Middle frontal gyrus (tissue), 1 donor: ENCODE measurements at regions not wholly inside any gene's neighbourhood (a gene's known extent, or its start where the extent isn't known, plus 50 kb on each side); places are given as distances from the start of the nearest gene placed in this dataset.

Experiments used
- DNase-seq: peaks from one replicate; pipeline ENCODE4 v3.0.0-alpha.2; 2015; ENCODE audit warnings: low spot score; ENCODE audit errors: extremely low spot score

DNA sequence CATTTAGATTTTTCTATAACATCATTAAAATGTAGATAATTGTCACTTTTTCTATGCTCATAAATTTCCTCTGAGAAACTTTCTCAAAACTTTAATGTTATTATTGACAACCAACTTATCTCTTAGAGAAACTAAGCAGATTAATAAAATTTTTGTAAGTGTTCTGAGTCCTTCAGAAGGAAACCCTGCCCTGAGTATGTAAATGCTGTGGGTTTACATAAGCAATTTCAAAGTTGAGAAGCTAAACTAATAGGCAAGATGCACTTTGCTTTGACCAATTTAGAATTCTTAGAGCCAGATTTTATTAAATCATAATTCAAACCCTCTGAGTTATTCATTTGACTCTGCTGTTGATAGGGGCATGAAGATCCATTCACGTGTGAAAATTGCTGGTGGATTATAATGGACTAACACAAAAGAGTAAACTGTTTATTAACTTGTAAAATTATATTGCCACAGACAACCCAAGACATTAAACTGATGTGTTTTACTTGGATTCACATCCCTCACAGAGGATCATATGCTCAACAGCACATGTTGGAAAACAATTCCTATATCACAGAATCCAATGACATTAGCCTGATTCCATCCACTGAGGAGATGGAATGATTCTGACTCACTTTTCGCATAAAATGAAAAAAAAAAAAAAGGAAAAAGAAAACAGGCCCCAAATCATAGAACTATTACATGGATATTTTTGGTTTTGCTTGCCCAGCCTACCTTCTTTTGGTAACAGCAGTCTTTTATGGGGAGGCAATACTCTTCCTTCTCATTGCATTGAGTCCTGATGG is 453.7 kb upstream of the HTR2A start:
- no peak for DNase-seq

DNA sequence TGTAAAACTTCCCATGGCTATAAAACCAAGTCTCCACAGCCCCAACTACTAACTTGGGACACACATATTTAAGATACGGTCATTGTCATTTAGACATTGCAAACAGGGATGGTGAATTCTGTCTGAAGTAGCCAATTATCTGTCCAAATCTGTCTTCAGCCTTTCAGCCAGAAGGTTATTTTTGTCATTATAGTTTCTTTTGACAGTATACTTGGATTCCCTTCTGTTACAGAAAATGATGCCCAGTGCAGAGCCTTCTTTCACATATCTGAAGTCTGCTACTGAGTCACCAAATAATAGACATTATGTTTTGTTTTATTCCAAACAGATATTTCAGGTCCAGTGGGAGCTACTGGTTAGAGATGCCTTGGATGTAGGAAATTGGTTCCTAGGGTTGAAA is 452.4 kb upstream of the HTR2A start:
- no peak for DNase-seq

DNA sequence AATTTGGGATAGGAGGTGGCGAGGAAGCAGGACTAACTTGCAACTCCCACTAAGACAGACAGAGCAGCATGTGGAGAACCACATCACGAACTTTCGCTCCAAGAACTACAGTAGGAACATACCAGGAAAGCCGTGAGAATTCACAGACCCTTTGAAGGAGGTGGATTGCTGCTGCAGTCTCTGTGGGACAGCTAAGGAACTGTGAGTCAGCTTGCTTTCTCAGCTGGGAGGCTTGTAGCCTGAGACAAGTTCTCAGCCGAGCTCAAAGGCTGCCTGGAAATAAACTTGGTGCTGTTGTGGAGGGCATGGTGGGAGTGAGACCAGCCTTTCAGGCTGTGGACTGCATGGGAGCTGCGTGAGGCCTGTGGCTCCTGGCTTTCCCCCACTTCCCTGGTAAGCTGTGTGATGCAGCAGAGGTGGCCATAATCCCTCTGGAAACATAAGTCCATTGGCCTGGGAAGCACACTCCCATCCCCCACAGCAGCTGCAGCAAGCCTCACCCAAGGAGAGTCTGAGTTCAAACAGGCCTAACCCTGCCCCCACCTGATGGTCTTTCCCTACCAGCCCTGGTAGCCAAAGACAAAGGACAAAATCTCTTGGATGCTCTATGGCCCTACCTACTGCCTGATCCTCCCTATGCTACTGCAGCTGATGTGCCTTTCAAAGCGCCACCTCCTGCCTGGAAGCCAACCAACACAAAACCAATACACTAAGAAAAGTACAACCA is 441.1 kb upstream of the HTR2A start:
- no peak for DNase-seq

DNA sequence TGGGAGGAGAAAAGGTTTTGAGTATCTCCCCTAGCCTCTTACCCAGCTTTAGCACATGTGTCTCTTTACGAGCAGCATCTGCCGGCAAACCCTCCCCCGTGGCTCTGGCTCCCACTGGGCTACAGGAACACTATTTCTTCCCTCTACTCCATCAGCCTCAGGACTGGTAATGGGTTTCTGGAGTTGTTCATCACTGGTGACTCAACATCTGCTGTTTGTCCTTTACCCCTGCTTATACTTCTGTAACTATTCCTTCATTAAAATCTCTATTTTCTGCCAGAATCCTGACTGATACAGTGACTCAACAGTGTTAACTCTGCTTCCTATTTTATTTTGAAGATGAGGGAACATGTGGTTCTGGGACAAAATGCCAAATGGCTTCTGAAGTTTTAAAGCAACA is 437.3 kb upstream of the HTR2A start:
- peak; percentile 11 for DNase-seq

DNA sequence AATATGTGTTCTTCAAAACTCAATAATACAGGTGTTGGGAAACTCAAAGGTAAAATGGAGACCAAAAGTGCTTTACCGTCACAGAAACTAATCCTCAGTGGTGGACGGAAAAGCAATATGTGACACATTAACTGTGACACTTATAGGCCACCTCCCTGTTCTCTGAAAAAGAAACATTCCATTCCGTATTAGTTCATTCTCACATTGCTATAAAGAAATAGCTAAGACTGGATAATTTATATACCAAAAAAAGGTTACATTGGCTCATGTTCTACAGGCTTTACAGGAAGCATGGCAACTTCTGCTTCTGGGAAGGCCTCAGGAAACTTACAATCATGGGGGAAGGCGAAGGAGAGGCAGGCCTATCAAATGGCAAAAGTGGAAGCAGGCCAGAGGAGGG is 435.3 kb upstream of the HTR2A start:
- DNase-seq, result no peak

DNA sequence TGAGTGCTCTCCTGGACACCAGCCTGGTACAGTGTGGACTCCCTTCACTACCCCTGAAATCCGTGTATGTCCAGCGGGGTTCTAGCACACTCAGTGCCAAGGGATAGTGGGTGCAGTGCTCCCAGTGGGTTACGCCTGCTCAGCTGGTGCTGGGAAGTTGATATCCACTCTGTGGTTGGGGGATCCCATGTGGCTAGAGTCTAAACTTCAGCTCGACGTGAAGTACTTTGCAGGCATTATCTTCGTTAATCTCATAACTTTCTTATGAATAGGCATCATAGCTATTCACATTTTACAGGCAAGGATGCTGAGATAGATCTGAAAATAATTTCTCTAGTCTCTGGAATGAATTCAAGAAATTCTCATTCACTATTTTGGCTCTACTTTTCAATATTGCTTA is 433.2 kb upstream of the HTR2A start:
- no peak for DNase-seq

DNA sequence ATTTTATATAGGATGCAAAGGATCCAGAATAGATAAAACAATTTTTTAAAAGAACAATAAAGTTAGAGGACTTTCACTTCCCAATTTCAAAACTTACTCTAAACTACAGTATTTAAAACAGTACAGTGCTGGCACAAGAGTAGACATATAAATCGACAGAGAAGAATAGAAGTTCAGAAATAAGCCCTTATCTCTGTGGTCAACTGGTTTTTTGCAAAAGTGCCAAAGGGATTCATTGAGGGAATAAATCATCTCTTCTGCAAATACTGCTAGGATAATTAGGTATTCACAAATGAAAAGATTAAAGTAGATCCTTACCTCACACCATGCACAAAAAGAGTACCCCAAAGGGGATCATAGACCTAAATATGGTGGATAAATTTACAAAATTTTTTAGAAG is 431.0 kb upstream of the HTR2A start:
- no peak for DNase-seq

DNA sequence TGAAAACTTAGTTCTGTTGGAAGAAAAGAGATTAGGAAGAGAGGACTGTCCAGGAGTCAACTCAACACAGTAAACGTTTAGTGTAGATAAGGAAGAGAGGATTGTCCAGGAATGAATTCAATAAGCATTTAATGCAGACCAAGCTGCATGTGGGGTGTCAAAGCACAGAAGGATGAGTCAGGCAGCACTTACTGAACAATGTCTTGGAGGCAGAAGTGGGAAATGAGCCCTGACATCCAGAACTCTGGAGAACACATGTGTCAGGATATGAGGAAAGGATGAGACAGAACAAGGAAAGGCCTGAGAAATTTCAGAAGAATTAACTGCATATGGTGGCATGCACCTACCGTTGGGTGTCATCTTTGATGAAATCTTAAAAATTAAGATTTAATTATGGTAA is 429.2 kb upstream of the HTR2A start:
- DNase-seq, result no peak

DNA sequence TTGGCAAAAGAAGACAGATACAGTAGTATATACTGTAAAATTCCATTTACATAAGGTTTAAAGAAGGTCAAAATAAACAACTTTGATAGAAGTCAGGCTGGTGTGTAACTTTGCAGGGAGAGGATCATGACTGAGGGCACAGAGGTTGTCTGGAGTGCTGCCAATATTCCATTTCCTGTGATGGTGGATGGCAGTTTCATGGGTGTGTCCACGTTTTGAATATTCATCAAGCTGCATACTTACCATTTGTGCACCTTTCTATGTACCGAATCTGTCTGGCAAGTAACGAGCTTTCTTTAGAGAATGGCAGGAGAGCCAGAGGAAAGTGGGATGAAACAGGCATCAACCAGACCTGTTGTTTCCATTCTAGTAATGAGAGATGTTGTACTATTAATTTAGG is 420.5 kb upstream of the HTR2A start:
- DNase-seq, result no peak

DNA sequence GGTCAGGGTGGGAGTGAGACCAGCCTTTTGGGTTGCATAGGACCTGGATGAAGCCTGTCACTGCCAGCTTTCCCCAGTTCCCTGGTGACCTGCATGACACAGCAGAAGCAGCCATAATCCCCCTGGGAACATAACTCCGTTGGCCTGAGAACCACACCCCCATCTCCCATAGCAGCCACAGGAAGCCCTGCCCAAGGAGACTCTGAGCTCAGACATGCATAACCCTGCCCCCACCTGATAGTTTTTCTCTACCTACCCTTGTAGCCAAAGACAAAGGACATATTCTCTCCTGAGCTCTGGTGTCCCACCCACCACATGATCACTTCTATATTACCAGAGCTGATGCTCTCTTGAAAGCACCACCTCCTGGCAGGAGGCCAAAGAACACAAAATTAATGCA is 413.5 kb upstream of the HTR2A start:
- DNase-seq, result no peak

DNA sequence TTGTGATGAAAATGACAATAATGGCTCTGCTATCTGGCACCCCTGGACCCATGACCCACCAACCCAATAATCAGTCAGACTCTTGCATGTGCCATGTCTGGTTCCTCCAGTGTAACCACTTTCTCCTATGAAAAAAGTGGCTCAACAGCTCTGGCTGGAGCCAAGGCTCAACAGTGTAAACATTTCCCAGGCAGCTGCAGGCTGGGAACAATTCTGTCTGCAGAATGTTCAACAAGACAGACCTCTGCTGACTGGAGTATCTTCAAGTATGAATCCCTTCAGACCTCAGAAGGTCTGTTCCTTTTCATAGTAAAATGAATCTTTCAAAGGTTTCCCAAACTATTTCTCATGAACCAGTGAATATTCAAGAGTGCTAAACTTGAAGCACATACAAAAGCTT is 410.1 kb upstream of the HTR2A start:
- DNase-seq, result no peak

DNA sequence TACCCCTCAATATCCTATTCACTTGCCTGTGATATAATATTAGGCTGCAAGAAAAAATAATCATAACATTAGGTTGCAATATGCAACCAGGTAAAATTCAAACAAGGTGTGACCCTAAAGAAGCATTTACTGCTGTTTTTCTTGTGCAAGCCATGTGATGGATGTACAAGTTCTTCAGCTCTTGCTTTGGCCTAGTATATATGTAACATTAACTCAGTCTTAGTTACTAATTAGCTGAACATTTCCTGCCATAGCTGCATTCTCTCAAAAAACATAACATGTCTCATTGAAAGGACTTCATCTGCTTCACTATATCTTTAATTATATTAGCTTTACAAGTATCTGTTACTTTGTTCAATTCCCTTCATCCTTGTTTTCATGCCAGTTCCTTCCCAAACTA is 406.8 kb upstream of the HTR2A start:
- no peak for DNase-seq

DNA sequence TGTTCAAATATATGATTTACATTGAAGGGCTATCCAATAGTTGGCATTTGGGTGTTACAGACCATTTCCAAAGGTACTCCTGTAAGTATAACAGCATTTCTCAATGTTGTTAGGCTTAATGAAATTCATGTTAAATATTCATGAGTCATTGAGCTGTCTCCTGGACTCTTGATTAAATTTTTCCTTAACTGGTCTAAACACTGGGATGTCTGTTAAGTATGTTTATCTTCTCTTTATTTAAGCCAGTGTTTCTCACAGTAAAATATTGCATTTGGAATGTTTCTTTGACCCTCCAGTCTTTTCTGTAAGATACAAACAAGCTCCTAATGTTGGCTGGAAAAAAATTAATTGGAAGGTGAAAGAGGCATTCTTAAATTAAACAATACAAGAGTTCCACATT is 402.5 kb upstream of the HTR2A start:
- no peak for DNase-seq

DNA sequence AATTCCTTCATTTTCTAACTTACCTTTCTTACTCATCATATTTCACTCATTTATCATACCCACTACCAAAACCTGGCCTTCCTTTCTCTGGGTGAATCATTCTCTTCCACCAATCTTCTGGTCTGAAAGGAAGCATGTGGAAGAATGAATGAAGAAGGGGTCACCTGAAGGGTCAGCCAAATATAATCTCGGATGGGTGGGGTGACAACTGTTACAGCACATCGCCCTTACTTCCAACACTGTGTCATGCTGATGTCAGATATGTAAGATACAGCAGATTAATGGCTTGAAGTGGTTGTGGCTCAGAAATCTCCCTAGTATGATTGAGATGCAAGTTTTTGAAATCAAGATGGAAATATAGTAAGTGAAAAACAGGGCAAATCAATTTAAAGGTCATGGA is 401.7 kb upstream of the HTR2A start:
- DNase-seq, result no peak

DNA sequence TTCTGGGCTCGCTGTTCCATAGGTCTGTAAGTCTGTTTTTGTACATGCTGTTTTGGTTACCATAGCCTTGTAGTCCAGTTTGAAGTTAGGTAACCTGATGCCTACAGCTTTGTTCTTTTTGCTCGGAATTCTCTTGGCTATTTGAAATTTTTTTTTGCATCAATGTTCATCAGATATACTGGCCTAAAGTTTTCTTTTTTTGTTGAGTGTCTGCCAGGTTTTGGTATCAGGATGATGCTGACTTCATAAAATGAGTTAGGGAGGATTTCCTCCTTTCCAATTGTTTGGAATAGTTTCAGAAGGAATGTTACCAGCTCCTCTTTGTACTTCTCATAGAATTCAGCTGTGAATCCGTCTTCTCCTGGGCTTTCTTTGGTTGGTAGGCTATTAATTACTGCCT is 397.8 kb upstream of the HTR2A start:
- no peak for DNase-seq

DNA sequence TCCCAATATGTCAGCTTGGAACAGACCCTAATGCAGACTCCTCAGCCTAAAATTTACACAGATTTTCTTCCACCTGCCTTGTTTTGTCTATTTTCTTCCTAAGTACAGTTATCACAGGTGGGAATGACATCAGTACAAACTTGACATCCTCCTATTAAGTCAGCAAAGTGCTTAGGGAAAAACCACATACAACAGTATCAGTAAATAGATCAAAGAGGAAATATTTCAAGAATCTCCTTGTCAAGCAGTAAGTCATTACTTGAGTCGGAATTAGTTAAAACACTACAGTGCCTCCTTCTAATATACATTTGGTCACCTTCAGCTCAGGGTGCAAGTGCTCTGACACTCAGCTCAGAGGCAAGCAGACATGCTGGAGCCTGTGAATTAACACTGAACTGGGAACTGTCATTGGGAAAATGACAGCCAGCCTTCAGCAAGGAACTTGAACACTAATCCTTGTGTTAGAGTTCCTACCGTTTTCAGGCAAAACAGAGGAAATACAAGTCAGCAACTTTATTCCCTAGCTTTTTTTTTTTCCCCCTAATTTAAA is 394.3 kb upstream of the HTR2A start:
- DNase-seq, result no peak

DNA sequence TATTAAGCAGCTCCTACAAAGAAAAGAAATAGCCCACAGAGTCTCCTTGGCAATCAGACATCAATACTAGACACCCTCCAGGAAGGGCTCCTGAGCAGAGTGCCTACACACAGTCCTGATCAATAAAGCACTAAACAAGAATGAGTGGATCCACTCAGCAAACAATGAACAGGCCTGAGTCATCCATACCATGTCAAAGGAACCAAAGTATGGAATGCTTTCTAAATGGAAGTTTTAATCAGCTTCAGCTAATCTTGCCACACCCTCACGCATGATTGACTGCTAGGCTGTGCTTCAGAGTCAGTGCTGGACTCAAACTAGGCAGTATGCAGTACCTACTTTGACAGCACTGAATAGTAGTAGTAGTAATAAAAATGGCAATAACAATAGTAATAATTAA is 392.7 kb upstream of the HTR2A start:
- no peak for DNase-seq

DNA sequence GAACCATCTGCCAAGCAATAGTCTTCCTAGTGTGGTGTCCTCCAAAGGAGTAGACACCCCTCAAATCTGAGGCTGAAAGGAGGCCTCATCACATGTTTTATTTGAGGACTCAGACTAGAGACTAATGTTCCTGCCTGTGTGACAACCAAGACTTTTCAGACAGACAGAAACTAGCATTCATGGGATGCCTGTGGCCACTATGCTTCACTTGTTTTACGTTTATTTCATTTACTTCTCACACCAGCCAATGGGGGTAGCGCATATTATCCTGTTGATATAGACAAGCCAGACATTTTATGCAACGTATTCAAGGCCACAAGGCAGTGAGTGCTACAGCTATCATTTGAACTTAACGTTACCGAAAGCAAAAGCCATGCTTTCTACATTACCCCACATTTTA is 391.7 kb upstream of the HTR2A start:
- no peak for DNase-seq

DNA sequence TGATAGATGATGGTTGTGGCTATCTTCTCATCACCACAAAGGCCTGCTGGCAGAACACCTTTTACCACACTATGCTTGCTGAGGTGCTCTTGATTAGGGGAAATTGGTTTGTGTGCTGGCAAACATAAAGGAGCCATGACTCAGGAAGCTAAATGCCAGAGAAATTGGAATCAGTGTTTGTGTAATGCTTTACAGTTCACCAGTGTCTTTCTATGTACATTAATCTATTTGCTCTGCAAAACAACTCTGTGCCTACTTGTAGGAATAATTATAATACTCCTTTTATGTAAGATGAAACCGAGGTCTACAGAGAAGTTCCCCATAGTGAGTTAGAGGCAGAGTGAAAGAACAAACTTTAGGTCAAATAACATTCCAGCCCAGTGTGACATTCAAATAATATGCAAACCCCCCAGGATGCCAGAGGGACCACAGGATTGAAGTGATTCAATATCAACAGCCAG is 390.5 kb upstream of the HTR2A start:
- DNase-seq, result no peak

DNA sequence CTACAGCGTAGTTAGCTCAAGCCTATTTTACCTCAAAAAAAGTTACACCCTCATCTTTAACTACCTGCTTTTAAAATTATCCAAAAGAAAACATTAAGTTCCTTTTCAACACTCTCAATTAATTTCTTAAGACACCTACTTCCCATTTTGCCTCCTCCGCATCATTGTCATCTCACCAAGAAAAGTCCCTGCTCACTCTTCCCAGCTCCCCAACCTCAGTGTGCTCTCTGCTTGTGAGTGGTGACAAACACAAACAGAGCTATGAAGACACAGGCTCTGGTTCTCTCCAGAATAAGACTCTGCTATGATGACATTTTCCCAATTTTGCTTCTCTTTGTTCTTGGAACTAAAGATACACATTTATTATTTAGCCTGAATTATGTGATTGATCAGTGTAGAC is 385.1 kb upstream of the HTR2A start:
- DNase-seq, result no peak

DNA sequence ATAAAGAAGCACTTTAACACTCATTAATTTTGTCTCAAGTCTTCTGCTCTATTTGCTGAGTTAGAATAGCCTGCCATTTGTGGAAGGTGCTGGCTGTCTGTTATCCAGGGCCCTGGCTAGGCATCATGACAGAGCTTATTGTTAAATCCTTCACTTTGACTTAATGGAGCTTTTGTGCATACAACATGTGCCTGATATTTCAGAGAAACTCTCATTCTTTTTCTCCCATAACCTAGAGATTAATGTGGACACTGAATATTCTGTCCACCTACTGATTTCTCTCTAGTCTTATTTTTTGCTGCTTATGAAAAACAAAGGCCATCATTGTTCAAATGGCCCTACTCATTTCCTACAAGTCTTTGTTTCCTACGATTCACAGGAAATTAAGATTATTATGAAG is 383.1 kb upstream of the HTR2A start:
- no peak for DNase-seq

DNA sequence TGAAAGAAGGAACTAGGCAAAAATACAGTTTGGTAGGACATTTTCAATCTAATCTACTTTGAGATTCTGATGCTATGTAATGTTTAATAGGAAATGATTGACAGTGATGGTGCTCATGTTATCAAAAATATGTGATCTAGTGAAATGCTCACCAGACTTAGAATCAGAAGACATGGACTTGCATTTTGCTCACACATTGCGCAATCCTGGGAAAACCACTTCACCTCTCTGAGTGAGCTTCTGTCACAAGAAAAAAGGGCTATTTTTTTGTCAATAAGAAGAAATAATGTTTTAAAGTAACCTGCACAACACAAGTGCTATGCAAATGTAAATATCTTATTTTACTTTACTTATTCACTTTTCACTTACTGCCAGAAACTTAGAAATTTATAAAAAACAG is 380.9 kb upstream of the HTR2A start:
- no peak for DNase-seq

DNA sequence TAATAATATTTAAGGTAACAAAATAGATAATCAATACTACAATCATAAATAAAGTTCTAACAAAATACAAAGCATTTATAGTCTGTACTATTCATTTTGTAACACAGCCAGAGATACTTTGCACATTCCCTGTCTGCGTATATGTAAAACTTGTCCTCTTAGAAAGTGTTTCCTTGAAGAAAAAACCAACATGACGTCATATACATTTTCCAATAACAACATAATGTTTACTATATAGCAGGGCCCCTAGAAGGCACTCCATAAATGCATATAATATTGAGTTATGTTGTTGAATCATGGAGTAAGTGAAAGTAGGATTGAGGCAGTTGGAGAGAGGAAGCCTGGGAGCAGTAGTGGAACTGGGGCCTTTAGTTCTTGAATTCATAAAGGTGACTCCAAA is 371.4 kb upstream of the HTR2A start:
- no peak for DNase-seq
